Stimulated activated CD8-positive, alpha-beta memory T cell treated with anti-CD3 and anti-CD28 coated beads, Interleukin-2, amount 100 ng/mL, for 1 hour (primary cell): ENCODE measurements at regions not wholly inside any gene's neighbourhood (a gene's known extent, or its start where the extent isn't known, plus 50 kb on each side); places are given as distances from the start of the nearest gene placed in this dataset.
"Not testable (repeated sequence)": the region's sequence is repeated elsewhere in the genome, so short reads cannot be mapped to it uniquely, and the experiment has no call there.

Source experiments
- DNase-seq, 2 donors: peaks; one replicate each; pipeline ENCODE4 v3.0.0-alpha.2; 2020; ENCODE audit warnings: low read depth in 2 of 2

GRCh38 chr20:12069181-12069580, 151.5 kb downstream of the BTBD3 start:
- no peak for DNase-seq

- no peak for DNase-seq
Measured at GRCh38 chr20:12072221-12072953, 154.7 kb downstream of the BTBD3 start.

- no peak for DNase-seq
Measured at GRCh38 chr20:12072954-12073264, 155.2 kb downstream of the BTBD3 start.

GRCh38 chr20:12074111-12074655, 156.5 kb downstream of the BTBD3 start:
- DNase-seq: no peak

GRCh38 chr20:12076200-12076599, 158.5 kb downstream of the BTBD3 start:
- no peak for DNase-seq

- DNase-seq: no peak
Measured at GRCh38 chr20:12077875-12078274, 160.2 kb downstream of the BTBD3 start.

GRCh38 chr20:12079490-12079889, 161.8 kb downstream of the BTBD3 start:
- no peak for DNase-seq

- DNase-seq: no peak
Measured at GRCh38 chr20:12083269-12083668, 165.6 kb downstream of the BTBD3 start.

GRCh38 chr20:12084482-12084881, 166.8 kb downstream of the BTBD3 start:
- DNase-seq: no peak

- no peak for DNase-seq
Measured at GRCh38 chr20:12086359-12086758, 168.7 kb downstream of the BTBD3 start.

GRCh38 chr20:12090920-12091319, 173.2 kb downstream of the BTBD3 start:
- no peak for DNase-seq

- DNase-seq: no peak
Measured at GRCh38 chr20:12093057-12093796, 175.5 kb downstream of the BTBD3 start.

GRCh38 chr20:12093797-12094190, 176.1 kb downstream of the BTBD3 start:
- DNase-seq: not testable (repeated sequence)

GRCh38 chr20:12095180-12095920, 177.7 kb downstream of the BTBD3 start:
- no peak for DNase-seq

GRCh38 chr20:12098421-12098820, 180.7 kb downstream of the BTBD3 start:
- no peak for DNase-seq

GRCh38 chr20:12108846-12109245, 191.2 kb downstream of the BTBD3 start:
- no peak for DNase-seq

- no peak for DNase-seq
Measured at GRCh38 chr20:12110274-12110673, 192.6 kb downstream of the BTBD3 start.

GRCh38 chr20:12110711-12111110, 193.0 kb downstream of the BTBD3 start:
- no peak for DNase-seq

- no peak for DNase-seq
Measured at GRCh38 chr20:12111431-12112088, 193.9 kb downstream of the BTBD3 start.

- no peak for DNase-seq
Measured at GRCh38 chr20:12112089-12112474, 194.4 kb downstream of the BTBD3 start.

- DNase-seq: no peak
Measured at GRCh38 chr20:12112665-12113064, 195.0 kb downstream of the BTBD3 start.

GRCh38 chr20:12113075-12113467, 195.4 kb downstream of the BTBD3 start:
- no peak for DNase-seq
